ENCODE measurements at regions not wholly inside any gene's neighbourhood (a gene's known extent, or its start where the extent isn't known, plus 50 kb on each side); places are given as distances from the start of the nearest gene placed in this dataset.
A peak's percentile ranks its signal among the peaks of the same experiment; 100 is the strongest.

DNA sequence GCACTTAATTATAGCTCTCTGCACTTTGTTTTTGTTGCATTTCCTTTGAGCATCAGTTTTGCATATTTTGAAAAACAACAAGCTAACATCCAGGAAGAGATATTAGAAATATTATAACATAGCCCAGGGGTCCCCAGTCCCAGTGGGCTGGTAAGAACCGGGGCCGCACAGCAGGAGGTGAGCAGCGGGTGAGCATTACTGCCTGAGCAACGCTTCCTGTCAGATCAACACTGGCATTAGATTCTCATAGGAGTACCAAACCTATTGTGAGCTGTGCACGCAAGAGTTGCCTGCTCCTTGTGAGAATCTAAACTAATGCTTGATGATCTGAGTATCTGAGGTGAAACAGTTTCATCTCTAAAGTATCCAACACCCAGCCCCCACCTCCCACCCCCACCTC lies 675.9 kb upstream of the ZNF608 start:
- Histone ChIP-seq H3K4me3 (ENCODE audit: low read length) (no peak overlapping the region), H3K36me3 (ENCODE audit: control insufficient read depth, insufficient read depth, low read length) (no peaks in the 10 kb centered on the region), H3K27me3 (ENCODE audit: control insufficient read depth, insufficient read depth, low read length) (no peaks in the 10 kb centered on the region), H3K4me1 (ENCODE audit: control insufficient read depth, insufficient read depth, low read length) (no peaks in the 10 kb centered on the region), H3K9me3 (ENCODE audit: control insufficient read depth, low read depth, low read length) (no peaks in the 10 kb centered on the region), H3K27ac (ENCODE audit: low read length) (no peak overlapping the region)
- no CpG with 5 or more reads among the region's 5 CpGs for WGBS (ENCODE audit: insufficient coverage, low lambda C conversion rate)
- DNase-seq: no peak

DNA sequence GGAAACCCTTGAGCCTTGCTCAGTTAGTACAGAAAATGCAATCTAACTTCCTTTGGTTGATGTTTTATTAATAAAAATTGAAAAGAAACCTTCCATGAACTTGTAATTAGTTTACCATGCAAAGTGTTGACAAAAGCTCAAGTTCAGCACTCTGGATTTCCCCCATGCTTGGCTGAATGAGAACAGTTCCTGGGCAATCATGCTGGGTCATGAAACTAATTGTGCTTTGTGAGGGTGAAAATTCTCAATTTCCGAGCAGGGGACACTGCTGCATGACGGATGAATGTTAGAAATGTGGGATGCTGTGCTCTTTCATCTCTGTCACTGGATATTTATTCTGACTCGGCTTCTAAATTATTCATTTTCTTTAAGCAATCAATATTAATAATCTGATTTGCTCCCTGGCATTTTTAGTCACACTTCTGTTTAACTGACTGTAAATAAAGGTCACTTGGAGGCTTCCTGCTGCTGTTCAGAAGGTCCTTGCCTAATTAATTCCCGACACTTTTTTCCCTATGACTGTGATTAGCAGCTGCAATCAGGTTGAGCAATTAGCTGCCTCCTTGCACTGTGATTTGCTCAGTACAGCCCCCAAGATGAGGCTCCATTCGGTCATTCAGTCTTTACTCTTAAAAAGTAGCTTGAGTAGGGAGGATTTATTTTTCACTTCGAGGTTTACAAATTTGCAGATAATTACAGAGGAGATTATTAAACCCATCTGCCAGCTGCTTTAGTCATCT lies 678.1 kb upstream of the ZNF608 start:
- H3K4me1 ChIP-seq (ENCODE audit: control insufficient read depth, insufficient read depth, low read length): no peaks in the 10 kb centered on the region
- H3K4me3 ChIP-seq (ENCODE audit: low read length): no peak overlapping the region
- H3K27me3 ChIP-seq (ENCODE audit: control insufficient read depth, insufficient read depth, low read length): no peaks in the 10 kb centered on the region
- no peaks in the 10 kb centered on the region for H3K9me3 ChIP-seq (ENCODE audit: control insufficient read depth, low read depth, low read length)
- 67% methylated on average over 2 of the region's 6 CpGs for WGBS (ENCODE audit: insufficient coverage, low lambda C conversion rate)
- no peak for DNase-seq
- no peaks in the 10 kb centered on the region for H3K36me3 ChIP-seq (ENCODE audit: control insufficient read depth, insufficient read depth, low read length)
- H3K27ac ChIP-seq (ENCODE audit: low read length): no peak overlapping the region

DNA sequence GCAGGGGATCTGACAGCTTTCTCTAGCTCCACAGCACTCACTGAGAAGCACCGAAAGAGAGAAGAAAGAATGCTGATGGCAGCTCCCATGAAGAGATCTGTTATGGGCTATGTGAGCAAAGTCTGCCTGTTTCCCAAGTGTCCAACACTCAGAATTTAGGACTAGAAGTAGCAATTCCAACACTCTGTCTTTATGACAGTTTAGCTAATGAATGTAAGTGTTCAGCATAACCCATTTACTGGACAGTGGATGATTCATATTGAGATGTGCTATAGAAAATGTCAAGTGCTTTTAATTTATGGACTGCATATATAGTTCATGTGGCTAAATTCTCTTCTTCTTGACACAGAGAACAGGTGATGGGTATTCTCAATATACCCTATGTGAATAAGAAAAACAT lies 683.1 kb upstream of the ZNF608 start:
- Histone ChIP-seq H3K4me3 (ENCODE audit: low read length) (no peak overlapping the region), H3K9me3 (ENCODE audit: control insufficient read depth, low read depth, low read length) (no peaks in the 10 kb centered on the region), H3K4me1 (ENCODE audit: control insufficient read depth, insufficient read depth, low read length) (no peaks in the 10 kb centered on the region), H3K27me3 (ENCODE audit: control insufficient read depth, insufficient read depth, low read length) (no peaks in the 10 kb centered on the region), H3K36me3 (ENCODE audit: control insufficient read depth, insufficient read depth, low read length) (no peaks in the 10 kb centered on the region), H3K27ac (ENCODE audit: low read length) (no peak overlapping the region)
- WGBS (ENCODE audit: insufficient coverage, low lambda C conversion rate): no CpG with 5 or more reads among the region's 1 CpG
- no peak for DNase-seq

DNA sequence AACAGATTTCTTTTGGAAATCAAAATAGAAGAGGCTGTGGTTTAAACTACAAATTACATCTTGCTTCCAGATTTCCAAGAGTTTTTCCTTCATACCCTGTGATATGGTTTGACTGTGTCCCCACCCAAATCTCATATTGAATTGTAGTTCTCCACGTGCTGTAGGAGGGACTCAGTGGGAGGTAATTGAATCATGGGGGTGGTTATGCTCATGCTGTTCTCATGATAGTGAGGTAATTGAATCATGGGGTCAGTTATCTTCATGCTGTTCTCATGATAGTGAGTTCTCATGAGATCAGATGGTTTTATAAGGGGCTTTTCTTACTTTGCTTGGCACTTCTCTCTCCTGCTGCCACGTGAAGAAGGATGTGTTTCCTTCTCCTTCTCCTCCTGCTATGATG lies 687.0 kb upstream of the ZNF608 start:
- H3K4me3 ChIP-seq (ENCODE audit: low read length): no peak overlapping the region
- no peak overlapping the region for H3K27ac ChIP-seq (ENCODE audit: low read length)
- H3K27me3 ChIP-seq (ENCODE audit: control insufficient read depth, insufficient read depth, low read length): no peaks in the 10 kb centered on the region
- WGBS (ENCODE audit: insufficient coverage, low lambda C conversion rate): no CpG with 5 or more reads among the region's 2 CpGs
- no peaks in the 10 kb centered on the region for H3K9me3 ChIP-seq (ENCODE audit: control insufficient read depth, low read depth, low read length)
- H3K4me1 ChIP-seq (ENCODE audit: control insufficient read depth, insufficient read depth, low read length): no peaks in the 10 kb centered on the region
- no peaks in the 10 kb centered on the region for H3K36me3 ChIP-seq (ENCODE audit: control insufficient read depth, insufficient read depth, low read length)
- DNase-seq: no peak

DNA sequence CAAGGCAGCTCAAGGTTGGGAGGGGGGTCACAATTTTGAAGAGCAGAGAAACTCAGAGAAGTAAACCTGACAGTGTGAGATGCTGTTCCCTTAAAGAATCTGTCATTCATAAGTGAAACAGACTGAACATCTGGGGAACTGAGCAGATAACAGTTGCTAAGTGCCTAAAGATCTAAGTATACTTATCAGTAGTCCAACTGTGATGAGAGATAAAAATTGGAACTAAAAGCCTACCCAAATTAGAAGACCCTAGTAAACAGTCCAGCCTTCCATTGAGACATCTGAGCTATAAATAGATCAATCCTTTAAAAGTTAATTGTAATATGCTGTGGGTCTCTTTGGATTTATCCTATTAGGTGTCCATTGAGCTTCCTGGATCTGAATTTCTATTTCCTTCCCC lies 692.8 kb upstream of the ZNF608 start:
- DNase-seq: no peak
- Histone ChIP-seq H3K4me3 (ENCODE audit: low read length) (no peak overlapping the region), H3K9me3 (ENCODE audit: control insufficient read depth, low read depth, low read length) (no peaks in the 10 kb centered on the region), H3K27ac (ENCODE audit: low read length) (no peak overlapping the region), H3K27me3 (ENCODE audit: control insufficient read depth, insufficient read depth, low read length) (no peaks in the 10 kb centered on the region), H3K36me3 (ENCODE audit: control insufficient read depth, insufficient read depth, low read length) (no peaks in the 10 kb centered on the region), H3K4me1 (ENCODE audit: control insufficient read depth, insufficient read depth, low read length) (no peaks in the 10 kb centered on the region)

DNA sequence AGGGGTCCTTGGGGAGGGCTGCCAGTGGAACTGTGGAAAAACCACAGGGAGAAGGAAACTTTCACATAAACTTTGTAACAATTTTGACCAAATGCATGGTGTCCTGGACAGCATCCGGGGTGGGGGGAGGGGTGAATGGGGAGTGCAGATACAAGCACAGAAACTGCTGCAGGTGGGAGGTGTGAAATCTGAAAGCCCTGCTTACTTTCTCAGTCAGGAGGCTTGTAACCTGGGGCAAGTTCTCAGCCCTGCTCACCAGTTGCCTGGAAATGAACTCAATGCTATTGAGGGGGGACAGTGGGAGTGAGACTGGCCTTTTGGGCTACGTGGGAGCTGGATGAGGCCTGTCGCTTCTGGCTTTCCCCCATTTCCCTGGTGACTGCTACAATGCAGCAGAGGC lies 694.5 kb upstream of the ZNF608 start:
- H3K27ac ChIP-seq (ENCODE audit: low read length): no peak overlapping the region
- no peaks in the 10 kb centered on the region for H3K36me3 ChIP-seq (ENCODE audit: control insufficient read depth, insufficient read depth, low read length)
- H3K4me1 ChIP-seq (ENCODE audit: control insufficient read depth, insufficient read depth, low read length): no peaks in the 10 kb centered on the region
- no CpG with 5 or more reads among the region's 3 CpGs for WGBS (ENCODE audit: insufficient coverage, low lambda C conversion rate)
- H3K9me3 ChIP-seq (ENCODE audit: control insufficient read depth, low read depth, low read length): no peaks in the 10 kb centered on the region
- no peak overlapping the region for H3K4me3 ChIP-seq (ENCODE audit: low read length)
- DNase-seq: no peak
- H3K27me3 ChIP-seq (ENCODE audit: control insufficient read depth, insufficient read depth, low read length): no peaks in the 10 kb centered on the region

DNA sequence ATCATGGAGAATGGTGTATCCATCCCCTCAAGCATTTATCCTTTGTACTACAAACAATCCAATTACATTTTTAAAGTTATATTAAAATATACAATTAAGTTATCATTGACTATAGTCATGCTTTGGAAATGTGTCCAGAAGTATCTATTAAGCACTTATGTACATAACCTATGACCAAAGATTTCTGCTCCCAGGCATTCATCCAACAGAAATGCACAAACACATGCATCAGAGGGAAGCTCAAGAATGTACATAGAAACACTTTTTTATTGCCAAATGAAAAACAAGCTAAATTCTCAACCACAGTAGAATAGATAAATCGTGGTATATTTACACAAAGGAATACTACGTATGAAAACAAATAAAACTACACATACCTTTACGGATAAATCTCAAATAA lies 700.5 kb upstream of the ZNF608 start:
- no peak overlapping the region for H3K27ac ChIP-seq (ENCODE audit: low read length)
- no CpG with 5 or more reads among the region's 3 CpGs for WGBS (ENCODE audit: insufficient coverage, low lambda C conversion rate)
- DNase-seq: no peak
- H3K36me3 ChIP-seq (ENCODE audit: control insufficient read depth, insufficient read depth, low read length): no peaks in the 10 kb centered on the region
- H3K27me3 ChIP-seq (ENCODE audit: control insufficient read depth, insufficient read depth, low read length): no peaks in the 10 kb centered on the region
- no peaks in the 10 kb centered on the region for H3K4me1 ChIP-seq (ENCODE audit: control insufficient read depth, insufficient read depth, low read length)
- H3K4me3 ChIP-seq (ENCODE audit: low read length): no peak overlapping the region
- H3K9me3 ChIP-seq (ENCODE audit: control insufficient read depth, low read depth, low read length): no peaks in the 10 kb centered on the region

DNA sequence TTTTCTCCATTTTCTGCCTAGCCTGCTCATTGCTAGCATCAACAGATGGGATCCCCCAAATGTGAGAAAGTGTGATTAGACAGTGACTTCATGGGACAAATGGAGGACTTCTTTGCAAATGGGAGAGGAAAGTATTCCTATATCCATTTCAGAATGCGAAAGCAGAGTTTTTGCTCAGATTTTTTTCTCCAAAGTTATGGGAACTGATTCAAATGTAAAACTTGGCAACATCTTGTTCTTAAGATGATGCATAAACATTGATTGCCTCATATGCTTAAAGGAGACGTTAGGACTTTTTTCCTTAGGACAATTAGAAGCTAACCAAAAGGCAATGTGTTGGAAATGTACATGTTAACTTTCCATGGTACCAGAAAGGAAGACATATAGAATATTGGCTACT lies 704.3 kb upstream of the ZNF608 start:
- no peaks in the 10 kb centered on the region for H3K4me1 ChIP-seq (ENCODE audit: control insufficient read depth, insufficient read depth, low read length)
- no peak overlapping the region for H3K27ac ChIP-seq (ENCODE audit: low read length)
- no peaks in the 10 kb centered on the region for H3K36me3 ChIP-seq (ENCODE audit: control insufficient read depth, insufficient read depth, low read length)
- H3K27me3 ChIP-seq (ENCODE audit: control insufficient read depth, insufficient read depth, low read length): no peaks in the 10 kb centered on the region
- no peaks in the 10 kb centered on the region for H3K9me3 ChIP-seq (ENCODE audit: control insufficient read depth, low read depth, low read length)
- DNase-seq: peak in 1 of 2 donors; percentile 5
- H3K4me3 ChIP-seq (ENCODE audit: low read length): no peak overlapping the region
- WGBS (ENCODE audit: insufficient coverage, low lambda C conversion rate): no CpG with 5 or more reads among the region's 2 CpGs

DNA sequence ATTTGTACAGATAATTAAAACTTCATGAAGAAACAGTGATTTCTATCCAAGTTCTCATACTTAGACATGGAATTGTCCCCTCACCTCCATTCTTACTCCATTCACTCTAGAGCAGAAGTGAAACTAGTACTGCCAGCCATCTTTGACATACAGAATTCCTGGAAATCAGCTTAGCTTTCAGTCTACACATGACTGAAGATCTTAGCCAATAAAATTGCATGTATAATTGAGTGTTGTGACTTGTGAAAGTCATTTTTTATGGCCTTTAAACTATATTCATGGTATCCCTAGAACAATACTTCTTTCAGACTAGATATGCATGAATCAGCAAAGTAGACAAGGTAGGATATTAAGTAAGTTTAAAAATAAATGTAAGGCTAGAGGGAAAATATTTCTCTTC lies 705.2 kb upstream of the ZNF608 start:
- H3K4me1 ChIP-seq (ENCODE audit: control insufficient read depth, insufficient read depth, low read length): no peaks in the 10 kb centered on the region
- no peaks in the 10 kb centered on the region for H3K36me3 ChIP-seq (ENCODE audit: control insufficient read depth, insufficient read depth, low read length)
- no peaks in the 10 kb centered on the region for H3K27me3 ChIP-seq (ENCODE audit: control insufficient read depth, insufficient read depth, low read length)
- H3K9me3 ChIP-seq (ENCODE audit: control insufficient read depth, low read depth, low read length): no peaks in the 10 kb centered on the region
- no peak overlapping the region for H3K4me3 ChIP-seq (ENCODE audit: low read length)
- peak in 1 of 2 donors; percentile 4 for DNase-seq
- H3K27ac ChIP-seq (ENCODE audit: low read length): no peak overlapping the region

DNA sequence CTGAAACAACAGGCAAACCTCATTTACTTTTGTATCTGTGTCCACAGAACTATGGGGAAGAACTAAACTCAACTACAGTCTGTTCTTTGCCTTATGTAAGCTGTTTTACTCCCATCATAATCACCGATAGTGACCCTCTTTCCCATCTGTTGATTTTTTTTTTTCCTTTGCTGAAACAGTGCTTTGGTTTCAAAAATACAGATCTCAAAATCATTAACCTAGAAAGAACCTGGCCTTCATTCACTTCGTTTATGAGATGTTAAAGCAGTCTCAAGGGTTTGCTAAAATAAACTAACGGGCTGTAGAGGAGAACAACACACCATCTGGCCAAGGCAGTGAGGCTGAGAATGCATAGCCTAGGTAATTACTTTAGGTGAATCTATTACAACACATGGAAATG lies 706.6 kb upstream of the ZNF608 start:
- Histone ChIP-seq H3K4me1 (ENCODE audit: control insufficient read depth, insufficient read depth, low read length) (no peaks in the 10 kb centered on the region), H3K27me3 (ENCODE audit: control insufficient read depth, insufficient read depth, low read length) (no peaks in the 10 kb centered on the region), H3K27ac (ENCODE audit: low read length) (no peak overlapping the region), H3K4me3 (ENCODE audit: low read length) (no peak overlapping the region), H3K36me3 (ENCODE audit: control insufficient read depth, insufficient read depth, low read length) (no peaks in the 10 kb centered on the region), H3K9me3 (ENCODE audit: control insufficient read depth, low read depth, low read length) (no peaks in the 10 kb centered on the region)
- WGBS (ENCODE audit: insufficient coverage, low lambda C conversion rate): no CpG with 5 or more reads among the region's 3 CpGs
- DNase-seq: no peak

DNA sequence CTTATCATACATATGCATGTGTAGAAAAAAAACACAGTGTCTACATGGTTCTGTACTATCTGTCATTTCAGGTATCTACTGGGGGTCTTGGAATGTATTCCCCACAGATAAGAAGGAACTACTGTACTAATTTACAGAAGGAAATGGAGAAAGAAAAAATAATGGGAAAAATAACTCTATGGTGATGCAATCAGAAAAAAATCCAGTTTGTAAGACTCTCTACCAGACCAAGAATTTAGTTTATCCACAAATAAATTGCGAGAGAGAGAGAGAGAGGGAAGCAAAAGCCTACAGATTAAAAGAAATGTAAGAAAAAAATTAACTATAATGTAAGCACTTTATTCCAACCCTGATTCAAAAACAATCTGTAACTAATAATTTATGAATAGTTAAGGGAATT lies 708.6 kb upstream of the ZNF608 start:
- H3K27ac ChIP-seq (ENCODE audit: low read length): no peak overlapping the region
- 78% methylated on average over 1 of the region's 1 CpG for WGBS (ENCODE audit: insufficient coverage, low lambda C conversion rate)
- no peak for DNase-seq
- no peaks in the 10 kb centered on the region for H3K27me3 ChIP-seq (ENCODE audit: control insufficient read depth, insufficient read depth, low read length)
- no peaks in the 10 kb centered on the region for H3K4me1 ChIP-seq (ENCODE audit: control insufficient read depth, insufficient read depth, low read length)
- no peaks in the 10 kb centered on the region for H3K9me3 ChIP-seq (ENCODE audit: control insufficient read depth, low read depth, low read length)
- H3K4me3 ChIP-seq (ENCODE audit: low read length): no peak overlapping the region
- H3K36me3 ChIP-seq (ENCODE audit: control insufficient read depth, insufficient read depth, low read length): no peaks in the 10 kb centered on the region
